ENCODE measurements at regions not wholly inside any gene's neighbourhood (a gene's known extent, or its start where the extent isn't known, plus 50 kb on each side); places are given as distances from the start of the nearest gene placed in this dataset.

DNA sequence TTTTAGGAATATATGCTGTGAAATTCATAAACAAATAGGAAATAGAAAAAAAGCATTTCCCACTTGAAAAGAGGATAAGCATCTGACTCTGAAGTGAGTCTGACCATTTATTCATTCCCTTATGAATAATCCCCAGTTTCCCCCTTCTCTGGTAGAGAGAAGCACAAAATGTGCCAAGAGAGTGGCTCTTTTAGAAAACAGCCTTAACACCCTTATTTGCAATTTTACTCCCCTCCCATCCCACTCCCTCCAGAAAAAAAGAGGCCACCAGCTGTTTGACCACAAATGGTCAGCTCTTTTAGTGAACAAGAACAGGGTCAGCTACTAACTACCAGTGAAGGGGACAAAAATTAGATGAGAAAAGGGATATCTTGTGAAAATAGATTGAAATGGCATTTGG, 184.5 kb upstream of the ADAMTS9 start:
- TF ChIP-seq, protein P1, sequence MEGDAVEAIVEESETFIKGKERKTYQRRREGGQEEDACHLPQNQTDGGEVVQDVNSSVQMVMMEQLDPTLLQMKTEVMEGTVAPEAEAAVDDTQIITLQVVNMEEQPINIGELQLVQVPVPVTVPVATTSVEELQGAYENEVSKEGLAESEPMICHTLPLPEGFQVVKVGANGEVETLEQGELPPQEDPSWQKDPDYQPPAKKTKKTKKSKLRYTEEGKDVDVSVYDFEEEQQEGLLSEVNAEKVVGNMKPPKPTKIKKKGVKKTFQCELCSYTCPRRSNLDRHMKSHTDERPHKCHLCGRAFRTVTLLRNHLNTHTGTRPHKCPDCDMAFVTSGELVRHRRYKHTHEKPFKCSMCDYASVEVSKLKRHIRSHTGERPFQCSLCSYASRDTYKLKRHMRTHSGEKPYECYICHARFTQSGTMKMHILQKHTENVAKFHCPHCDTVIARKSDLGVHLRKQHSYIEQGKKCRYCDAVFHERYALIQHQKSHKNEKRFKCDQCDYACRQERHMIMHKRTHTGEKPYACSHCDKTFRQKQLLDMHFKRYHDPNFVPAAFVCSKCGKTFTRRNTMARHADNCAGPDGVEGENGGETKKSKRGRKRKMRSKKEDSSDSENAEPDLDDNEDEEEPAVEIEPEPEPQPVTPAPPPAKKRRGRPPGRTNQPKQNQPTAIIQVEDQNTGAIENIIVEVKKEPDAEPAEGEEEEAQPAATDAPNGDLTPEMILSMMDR (IDR thresholded peaks at IDR 0.05; ENCODE audit: insufficient read depth, low read depth, low read length, missing control alignments): no peak
- DNase-seq (ENCODE audit: low read depth): no peak
- no peak overlapping the region for H3K4me3 ChIP-seq (ENCODE audit: low read depth, low read length)

DNA sequence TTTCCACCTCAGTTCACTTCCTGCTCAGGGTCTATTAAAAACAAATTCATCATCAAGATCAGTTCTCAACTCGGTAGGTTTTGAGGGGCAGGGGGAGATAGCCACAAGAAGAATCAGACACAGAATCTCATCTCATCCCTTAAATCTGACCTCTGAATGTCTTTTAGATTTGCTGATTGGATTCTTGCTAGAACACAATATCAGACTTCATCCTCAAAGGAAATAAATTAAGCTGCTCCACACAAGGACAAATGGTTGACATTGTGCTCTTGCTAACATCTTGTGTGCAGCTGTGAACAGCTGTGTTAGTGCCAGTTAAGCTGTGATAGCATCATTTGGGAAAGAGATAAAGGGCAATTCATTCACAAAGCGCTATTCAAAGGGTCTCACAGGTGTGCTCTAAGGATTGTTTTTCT, 184.0 kb upstream of the ADAMTS9 start:
- TF ChIP-seq, protein P1 (IDR thresholded peaks at IDR 0.05; ENCODE audit: insufficient read depth, low read depth, low read length, missing control alignments): no peak
- no peak overlapping the region for H3K4me3 ChIP-seq (ENCODE audit: low read depth, low read length)
- DNase-seq (ENCODE audit: low read depth): no peak

DNA sequence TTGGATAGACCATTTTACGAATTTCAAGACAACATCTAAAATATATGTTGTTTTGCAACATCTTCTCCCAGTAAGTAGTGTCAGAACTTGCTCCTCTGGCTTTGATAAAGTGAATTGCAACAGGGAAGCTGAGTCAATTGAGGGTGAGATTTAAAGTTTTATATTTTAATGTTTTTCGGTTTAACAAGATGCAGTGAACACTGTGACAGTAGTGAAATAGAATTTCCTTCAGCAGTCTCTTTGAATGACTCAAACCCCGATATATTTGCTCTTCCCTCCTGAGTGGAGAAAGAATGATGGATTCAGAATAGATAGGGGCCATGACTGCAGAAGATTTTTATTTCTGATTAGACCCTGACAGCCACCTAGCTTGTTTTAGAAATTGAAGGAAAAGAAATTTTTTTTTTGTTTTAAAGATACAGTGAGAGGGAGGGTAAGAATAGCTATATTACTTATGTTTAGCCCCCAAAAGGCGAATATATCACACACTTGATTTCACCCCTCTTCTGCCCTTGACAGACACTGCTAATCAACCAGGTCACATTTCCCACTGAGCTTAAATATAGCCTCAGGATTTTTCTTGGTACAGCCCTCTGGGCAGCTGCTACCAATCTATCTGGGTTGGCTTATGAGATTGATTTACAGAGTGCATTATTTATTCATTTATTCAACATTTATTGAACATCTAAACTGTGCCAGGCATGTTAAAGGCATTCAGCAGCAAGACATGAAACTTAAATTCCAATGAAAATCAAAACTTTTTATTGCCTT, 183.3 kb upstream of the ADAMTS9 start:
- no peak overlapping the region for H3K4me3 ChIP-seq (ENCODE audit: low read depth, low read length)
- TF ChIP-seq, protein P1 (IDR thresholded peaks at IDR 0.05; ENCODE audit: insufficient read depth, low read depth, low read length, missing control alignments): no peak
- no peak for DNase-seq (ENCODE audit: low read depth)

DNA sequence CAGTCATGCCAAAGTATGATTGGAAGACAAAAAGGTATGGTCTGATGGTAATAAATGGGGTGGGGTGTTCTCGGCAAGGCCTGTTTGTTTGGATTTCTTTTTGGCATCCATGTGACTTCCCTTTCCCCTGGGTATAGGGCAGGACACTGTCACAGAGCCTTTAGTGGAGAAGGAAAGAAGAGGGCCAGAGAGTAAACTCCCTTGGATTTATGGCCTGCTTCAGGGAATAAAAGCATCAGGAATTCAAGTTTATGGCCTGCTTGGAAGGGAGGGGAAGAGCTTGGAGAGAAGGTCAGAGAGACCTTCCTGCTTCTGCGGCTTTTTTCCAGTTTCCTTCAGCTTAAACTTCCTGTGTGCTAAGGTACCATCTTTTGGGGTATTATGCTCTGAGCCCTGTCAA, 179.4 kb upstream of the ADAMTS9 start:
- no peak for DNase-seq (ENCODE audit: low read depth)
- TF ChIP-seq, protein P1 (IDR thresholded peaks at IDR 0.05; ENCODE audit: insufficient read depth, low read depth, low read length, missing control alignments): no peak

DNA sequence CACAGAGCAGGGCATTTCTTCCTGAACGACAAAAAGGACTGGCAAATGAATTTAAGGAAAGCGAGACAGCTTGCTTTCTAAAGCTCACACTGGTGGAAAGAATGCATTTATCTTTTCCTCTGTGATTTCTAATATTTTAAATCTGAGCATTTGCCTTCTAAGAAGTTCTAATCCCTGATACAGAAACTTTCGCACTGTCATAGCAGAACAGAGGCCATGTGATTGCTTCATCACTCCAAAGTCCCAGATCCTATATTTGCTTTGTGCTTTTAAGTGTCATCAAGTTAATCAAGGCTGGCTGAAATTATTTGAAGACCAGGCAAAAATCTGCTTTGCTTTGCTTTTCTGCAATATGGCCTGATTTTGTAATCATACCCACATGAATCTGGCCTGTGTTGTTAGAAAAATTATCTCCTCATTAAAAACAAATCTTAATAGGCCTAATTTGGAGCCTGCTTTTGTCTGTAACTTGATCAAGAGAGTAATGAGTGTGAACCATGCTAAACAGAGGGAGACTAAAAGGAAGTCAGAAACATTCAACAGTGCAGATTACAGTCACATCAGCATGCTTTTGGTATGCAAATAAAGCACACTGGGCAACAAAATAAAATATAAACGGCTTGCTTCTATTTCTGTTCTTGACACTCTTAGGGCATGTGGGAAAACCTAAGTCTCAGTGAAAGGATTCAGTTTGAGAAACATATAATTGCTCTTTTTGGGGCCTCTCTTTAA, 178.2 kb upstream of the ADAMTS9 start:
- H3K4me3 ChIP-seq (ENCODE audit: low read depth, low read length): no peak overlapping the region
- no peak for DNase-seq (ENCODE audit: low read depth)
- TF ChIP-seq, protein P1 (IDR thresholded peaks at IDR 0.05; ENCODE audit: insufficient read depth, low read depth, low read length, missing control alignments): no peak

More for the DNA sequence above, 179.4 kb upstream of the ADAMTS9 start:
- no peak overlapping the region for H3K4me3 ChIP-seq (ENCODE audit: low read depth, low read length)

DNA sequence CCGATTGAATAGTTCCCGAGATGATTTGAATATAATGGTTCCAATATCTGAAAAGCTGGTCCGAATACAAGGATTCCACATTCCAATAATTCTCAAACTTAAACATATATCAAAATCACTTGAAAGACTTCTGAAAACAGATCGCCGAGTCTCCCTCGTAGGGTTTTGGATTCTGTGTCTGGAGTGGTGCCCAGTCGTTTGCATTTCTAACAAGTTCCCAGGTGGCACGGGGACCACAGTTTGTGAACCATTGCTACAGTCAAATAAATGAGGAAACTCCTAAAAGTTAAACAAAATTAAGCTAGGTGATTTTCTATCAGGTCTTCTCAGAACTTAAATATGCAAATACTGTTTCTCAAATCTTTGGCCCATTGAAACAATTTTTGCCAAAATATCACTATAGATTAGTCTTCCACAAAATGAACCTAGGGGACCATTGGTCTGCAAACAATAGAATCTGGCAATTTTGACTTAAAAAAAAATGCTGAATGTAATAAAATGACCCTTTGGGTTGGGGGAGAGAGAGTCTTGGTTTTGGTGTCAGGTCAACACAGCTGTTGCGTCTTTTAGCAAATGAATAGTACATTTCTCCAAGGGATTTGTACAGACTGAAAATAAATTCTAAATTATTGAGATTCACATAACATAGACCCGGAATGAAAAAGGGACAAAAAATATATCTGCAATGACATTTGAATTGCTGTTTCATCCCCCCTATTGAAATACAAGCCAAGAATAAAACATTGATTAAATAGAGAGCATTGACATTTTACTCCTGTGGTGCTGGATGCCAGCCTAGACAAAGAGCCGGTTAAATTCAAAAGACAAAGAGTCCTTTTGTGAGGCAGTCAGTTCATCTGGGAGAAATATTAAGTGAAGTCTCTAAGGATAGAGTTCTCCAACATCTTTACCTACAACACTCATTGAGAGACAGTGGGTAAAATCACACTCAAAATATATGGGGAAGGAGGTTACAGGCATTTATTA, 175.7 kb upstream of the ADAMTS9 start:
- TF ChIP-seq, protein P1 (IDR thresholded peaks at IDR 0.05; ENCODE audit: insufficient read depth, low read depth, low read length, missing control alignments): no peak
- no peak for DNase-seq (ENCODE audit: low read depth)
- no peak overlapping the region for H3K4me3 ChIP-seq (ENCODE audit: low read depth, low read length)

Measured in GM12865 (cell line).